ENCODE measurements at regions not wholly inside any gene's neighbourhood (a gene's known extent, or its start where the extent isn't known, plus 50 kb on each side); places are given as distances from the start of the nearest gene placed in this dataset.

DNA sequence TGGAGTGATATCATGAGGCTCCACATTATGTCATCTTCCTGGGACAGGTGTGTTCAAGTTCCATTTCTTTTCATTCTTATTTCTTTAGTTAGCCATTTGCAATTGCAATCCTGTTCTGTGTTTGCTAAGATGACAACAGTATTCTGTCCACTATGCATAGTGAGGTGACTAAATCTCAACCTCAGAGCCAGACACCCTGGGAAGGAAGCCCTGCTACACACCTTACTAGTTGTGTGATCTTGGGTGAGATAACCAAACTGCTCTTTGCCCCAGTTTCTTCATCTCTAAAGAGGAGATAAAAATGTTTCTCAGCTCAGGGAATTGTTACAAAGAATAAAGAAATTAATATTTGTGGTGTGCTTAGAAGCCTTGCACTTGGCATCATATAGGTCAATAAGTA is 215.1 kb upstream of the RPS23 start:
- Mint-ChIP-seq H3K4me3 (no peak overlapping the region), H3K9me3 (no peaks in the 10 kb centered on the region), H3K27me3 (ENCODE audit: low read depth) (no peaks in the 10 kb centered on the region), H3K36me3 (no peaks in the 10 kb centered on the region), H3K27ac (no peak overlapping the region), H3K4me1 (no peaks in the 10 kb centered on the region)
- ChIA-PET POLR2A (no interaction called here), CTCF (no interaction called here)
- no peak for TF ChIP-seq JAZF1 (CRISPR knock-in tag; IDR thresholded peaks at IDR 0.05)
- TF ChIP-seq NFATC4 (CRISPR knock-in tag; IDR thresholded peaks at IDR 0.05): no peak
- TF ChIP-seq JUN (CRISPR knock-in tag; IDR thresholded peaks at IDR 0.05): no peak
- TF ChIP-seq, protein P1, sequence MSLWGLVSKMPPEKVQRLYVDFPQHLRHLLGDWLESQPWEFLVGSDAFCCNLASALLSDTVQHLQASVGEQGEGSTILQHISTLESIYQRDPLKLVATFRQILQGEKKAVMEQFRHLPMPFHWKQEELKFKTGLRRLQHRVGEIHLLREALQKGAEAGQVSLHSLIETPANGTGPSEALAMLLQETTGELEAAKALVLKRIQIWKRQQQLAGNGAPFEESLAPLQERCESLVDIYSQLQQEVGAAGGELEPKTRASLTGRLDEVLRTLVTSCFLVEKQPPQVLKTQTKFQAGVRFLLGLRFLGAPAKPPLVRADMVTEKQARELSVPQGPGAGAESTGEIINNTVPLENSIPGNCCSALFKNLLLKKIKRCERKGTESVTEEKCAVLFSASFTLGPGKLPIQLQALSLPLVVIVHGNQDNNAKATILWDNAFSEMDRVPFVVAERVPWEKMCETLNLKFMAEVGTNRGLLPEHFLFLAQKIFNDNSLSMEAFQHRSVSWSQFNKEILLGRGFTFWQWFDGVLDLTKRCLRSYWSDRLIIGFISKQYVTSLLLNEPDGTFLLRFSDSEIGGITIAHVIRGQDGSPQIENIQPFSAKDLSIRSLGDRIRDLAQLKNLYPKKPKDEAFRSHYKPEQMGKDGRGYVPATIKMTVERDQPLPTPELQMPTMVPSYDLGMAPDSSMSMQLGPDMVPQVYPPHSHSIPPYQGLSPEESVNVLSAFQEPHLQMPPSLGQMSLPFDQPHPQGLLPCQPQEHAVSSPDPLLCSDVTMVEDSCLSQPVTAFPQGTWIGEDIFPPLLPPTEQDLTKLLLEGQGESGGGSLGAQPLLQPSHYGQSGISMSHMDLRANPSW (CRISPR knock-in tag; conservative IDR thresholded peaks at IDR 0.05; ENCODE audit: low read depth): no peak
- TF ChIP-seq NR1H2 (CRISPR knock-in tag; IDR thresholded peaks at IDR 0.05): no peak
- no peak for DNase-seq (ENCODE audit: low spot score)
- no peak for ATAC-seq

DNA sequence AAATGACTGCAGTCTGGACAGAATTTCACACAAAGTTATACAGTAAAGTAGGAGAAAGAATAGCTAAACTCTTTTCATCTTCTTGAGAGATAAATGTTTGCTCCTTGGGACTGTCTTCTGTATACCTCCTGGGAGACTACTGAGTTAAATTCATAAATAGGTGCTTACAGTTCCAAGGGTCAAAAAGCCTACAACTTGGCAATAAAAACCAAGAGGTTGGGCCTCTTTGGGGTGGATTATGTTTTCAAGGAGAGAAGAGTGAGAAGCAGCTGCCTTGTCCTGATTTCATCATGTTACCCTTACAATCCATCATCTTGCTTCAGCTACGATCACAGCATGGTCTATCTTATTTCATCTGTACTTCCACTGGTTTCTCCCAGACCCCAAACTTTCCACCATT is 213.2 kb upstream of the RPS23 start:
- Mint-ChIP-seq H3K4me3 (no peak overlapping the region), H3K9me3 (no peaks in the 10 kb centered on the region), H3K27me3 (ENCODE audit: low read depth) (no peaks in the 10 kb centered on the region), H3K4me1 (no peaks in the 10 kb centered on the region), H3K36me3 (no peaks in the 10 kb centered on the region), H3K27ac (no peak overlapping the region)
- TF ChIP-seq, protein P2, sequence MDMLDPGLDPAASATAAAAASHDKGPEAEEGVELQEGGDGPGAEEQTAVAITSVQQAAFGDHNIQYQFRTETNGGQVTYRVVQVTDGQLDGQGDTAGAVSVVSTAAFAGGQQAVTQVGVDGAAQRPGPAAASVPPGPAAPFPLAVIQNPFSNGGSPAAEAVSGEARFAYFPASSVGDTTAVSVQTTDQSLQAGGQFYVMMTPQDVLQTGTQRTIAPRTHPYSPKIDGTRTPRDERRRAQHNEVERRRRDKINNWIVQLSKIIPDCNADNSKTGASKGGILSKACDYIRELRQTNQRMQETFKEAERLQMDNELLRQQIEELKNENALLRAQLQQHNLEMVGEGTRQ (CRISPR knock-in tag; IDR thresholded peaks at IDR 0.05): no peak
- ATAC-seq: no peak
- no peak for DNase-seq (ENCODE audit: low spot score)
- CTCF ChIA-PET: no interaction called here
- POLR2A ChIA-PET: no interaction called here

DNA sequence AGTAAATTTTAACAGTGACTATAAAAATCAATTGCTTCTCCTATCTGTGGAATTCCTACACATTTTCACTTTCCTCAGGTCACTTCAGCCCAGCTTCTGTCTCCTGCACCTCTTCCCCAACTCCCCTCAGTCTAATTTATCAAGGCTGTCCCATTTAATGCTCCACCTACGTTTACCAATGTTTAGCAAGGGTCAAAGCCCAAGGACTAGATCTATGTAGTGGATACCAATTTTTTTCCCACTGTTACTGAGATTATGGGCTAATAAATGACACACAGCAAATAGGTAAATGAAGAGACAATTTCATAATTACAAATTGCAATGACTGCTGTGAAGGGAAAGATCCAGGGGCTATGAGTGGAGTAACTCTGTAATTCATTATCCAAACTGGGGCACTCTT is 211.5 kb upstream of the RPS23 start:
- no peak for DNase-seq (ENCODE audit: low spot score)
- 0 out of 2 replicates have a peak, but pooled peaks cover 3% of the 10 kb centered on the region for H3K9me3 Mint-ChIP-seq
- no peak for ATAC-seq
- no peak overlapping the region for H3K27ac Mint-ChIP-seq
- no peak overlapping the region for H3K4me3 Mint-ChIP-seq
- H3K27me3 Mint-ChIP-seq (ENCODE audit: low read depth): no peaks in the 10 kb centered on the region
- H3K36me3 Mint-ChIP-seq: no peaks in the 10 kb centered on the region
- POLR2A ChIA-PET: no interaction called here
- TF ChIP-seq ESRRA (CRISPR knock-in tag; IDR thresholded peaks at IDR 0.05; ENCODE audit: borderline replicate concordance): no peak
- no peak for TF ChIP-seq RELA (CRISPR knock-in tag; IDR thresholded peaks at IDR 0.05; ENCODE audit: borderline replicate concordance)
- TF ChIP-seq SMAD4 (CRISPR knock-in tag; IDR thresholded peaks at IDR 0.05): no peak
- no peak for TF ChIP-seq ZNF232 (CRISPR knock-in tag; IDR thresholded peaks at IDR 0.05)
- no peak for TF ChIP-seq SP1 (CRISPR knock-in tag; conservative IDR thresholded peaks at IDR 0.05)
- no peak for TF ChIP-seq KAT7 (CRISPR knock-in tag; IDR thresholded peaks at IDR 0.05; ENCODE audit: borderline replicate concordance)
- TF ChIP-seq, protein P2 (CRISPR knock-in tag; IDR thresholded peaks at IDR 0.05): no peak
- no peak for TF ChIP-seq GRHL2 (CRISPR knock-in tag; IDR thresholded peaks at IDR 0.05; ENCODE audit: insufficient replicate concordance, severe bottlenecking)
- H3K4me1 Mint-ChIP-seq: no peaks in the 10 kb centered on the region
- CTCF ChIA-PET: no interaction called here

DNA sequence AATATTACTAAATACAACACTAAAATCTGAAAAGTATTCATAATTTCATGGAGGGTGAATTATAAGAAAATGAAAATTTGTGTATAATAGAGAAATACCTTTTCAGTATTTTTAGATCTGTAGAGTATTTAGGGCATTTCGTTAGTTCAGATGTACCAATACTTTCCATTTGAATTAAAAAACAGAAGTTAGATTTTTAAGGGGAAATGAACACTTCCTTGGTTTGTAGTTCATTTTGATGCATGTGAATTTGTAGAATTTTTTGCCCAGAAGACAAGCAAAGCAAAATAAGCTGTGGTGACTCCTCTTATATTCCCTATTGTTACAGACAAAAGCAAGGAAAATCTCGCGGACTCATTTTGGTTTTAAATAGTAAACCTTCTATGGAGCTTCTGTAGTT is 209.0 kb upstream of the RPS23 start:
- Mint-ChIP-seq H3K36me3 (no peaks in the 10 kb centered on the region), H3K4me1 (no peaks in the 10 kb centered on the region), H3K27me3 (ENCODE audit: low read depth) (no peaks in the 10 kb centered on the region), H3K4me3 (no peak overlapping the region), H3K9me3 (0 out of 2 replicates have a peak, but pooled peaks cover 3% of the 10 kb centered on the region), H3K27ac (no peak overlapping the region)
- no peak for ATAC-seq
- no peak for DNase-seq (ENCODE audit: low spot score)
- CTCF ChIA-PET: no interaction called here
- POLR2A ChIA-PET: no interaction called here
- TF ChIP-seq, protein P3, sequence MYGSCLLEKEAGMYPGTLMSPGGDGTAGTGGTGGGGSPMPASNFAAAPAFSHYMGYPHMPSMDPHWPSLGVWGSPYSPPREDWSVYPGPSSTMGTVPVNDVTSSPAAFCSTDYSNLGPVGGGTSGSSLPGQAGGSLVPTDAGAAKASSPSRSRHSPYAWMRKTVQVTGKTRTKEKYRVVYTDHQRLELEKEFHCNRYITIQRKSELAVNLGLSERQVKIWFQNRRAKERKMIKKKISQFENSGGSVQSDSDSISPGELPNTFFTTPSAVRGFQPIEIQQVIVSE (CRISPR knock-in tag; IDR thresholded peaks at IDR 0.05; ENCODE audit: borderline replicate concordance): no peak
- no peak for TF ChIP-seq OVOL2 (CRISPR knock-in tag; IDR thresholded peaks at IDR 0.05; ENCODE audit: borderline replicate concordance)
- TF ChIP-seq, protein P4, sequence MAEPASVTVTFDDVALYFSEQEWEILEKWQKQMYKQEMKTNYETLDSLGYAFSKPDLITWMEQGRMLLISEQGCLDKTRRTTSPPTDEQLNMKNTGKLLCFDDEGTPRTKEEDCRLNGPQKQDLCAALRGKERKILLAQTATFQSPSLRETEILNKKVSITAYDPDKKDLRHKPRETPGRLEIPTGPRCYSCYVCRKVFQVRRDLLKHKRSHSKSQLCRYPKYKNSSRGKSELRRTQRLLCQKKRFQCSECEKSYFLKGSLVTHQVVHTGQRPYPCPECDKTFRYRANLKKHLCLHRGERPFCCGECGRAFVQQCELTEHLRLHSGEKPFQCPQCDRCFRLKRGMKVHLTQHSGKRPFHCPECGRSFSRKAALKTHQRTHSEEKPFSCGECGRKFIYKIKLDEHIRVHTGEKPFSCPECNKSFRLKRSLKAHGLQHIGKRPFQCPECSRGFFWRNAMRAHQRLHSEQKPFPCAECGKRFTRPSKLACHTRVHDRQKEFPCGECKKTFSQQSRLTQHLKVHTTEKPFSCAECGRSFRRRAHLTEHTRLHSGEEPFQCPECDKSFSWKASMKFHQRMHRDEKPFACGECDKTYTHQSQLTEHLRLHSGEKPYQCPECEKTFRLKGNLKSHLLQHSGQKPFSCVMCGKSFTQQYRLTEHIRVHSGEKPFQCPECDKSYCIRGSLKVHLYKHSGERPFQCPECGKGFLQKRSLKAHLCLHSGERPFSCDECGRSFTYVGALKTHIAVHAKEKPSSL (CRISPR knock-in tag; conservative IDR thresholded peaks at IDR 0.05): no peak
- TF ChIP-seq, protein P5, sequence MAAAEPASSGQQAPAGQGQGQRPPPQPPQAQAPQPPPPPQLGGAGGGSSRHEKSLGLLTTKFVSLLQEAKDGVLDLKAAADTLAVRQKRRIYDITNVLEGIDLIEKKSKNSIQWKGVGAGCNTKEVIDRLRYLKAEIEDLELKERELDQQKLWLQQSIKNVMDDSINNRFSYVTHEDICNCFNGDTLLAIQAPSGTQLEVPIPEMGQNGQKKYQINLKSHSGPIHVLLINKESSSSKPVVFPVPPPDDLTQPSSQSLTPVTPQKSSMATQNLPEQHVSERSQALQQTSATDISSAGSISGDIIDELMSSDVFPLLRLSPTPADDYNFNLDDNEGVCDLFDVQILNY (CRISPR knock-in tag; IDR thresholded peaks at IDR 0.05): no peak
- TF ChIP-seq, protein P6, sequence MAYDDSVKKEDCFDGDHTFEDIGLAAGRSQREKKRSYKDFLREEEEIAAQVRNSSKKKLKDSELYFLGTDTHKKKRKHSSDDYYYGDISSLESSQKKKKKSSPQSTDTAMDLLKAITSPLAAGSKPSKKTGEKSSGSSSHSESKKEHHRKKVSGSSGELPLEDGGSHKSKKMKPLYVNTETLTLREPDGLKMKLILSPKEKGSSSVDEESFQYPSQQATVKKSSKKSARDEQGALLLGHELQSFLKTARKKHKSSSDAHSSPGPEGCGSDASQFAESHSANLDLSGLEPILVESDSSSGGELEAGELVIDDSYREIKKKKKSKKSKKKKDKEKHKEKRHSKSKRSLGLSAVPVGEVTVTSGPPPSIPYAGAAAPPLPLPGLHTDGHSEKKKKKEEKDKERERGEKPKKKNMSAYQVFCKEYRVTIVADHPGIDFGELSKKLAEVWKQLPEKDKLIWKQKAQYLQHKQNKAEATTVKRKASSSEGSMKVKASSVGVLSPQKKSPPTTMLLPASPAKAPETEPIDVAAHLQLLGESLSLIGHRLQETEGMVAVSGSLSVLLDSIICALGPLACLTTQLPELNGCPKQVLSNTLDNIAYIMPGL (CRISPR knock-in tag; IDR thresholded peaks at IDR 0.05): no peak
